ENCODE measurements at regions not wholly inside any gene's neighbourhood (a gene's known extent, or its start where the extent isn't known, plus 50 kb on each side); places are given as distances from the start of the nearest gene placed in this dataset.

GRCh38 chr21:22804151-22804550 is 1805.9 kb downstream of the NCAM2 start:
- ChIA-PET POLR2A (no interaction called here), CTCF (interaction anchor here (0.9 to 2.0 kb wide), 3 partner anchors 10 to 1571 kb away, joined by 3 to 7 read pairs (median 5); no protein-coding TSS in a partner anchor)
- no peak overlapping the region for H2AFZ ChIP-seq (ENCODE audit: low read depth)
- 62% methylated on average over 3 of the region's 3 CpGs for WGBS (ENCODE audit: low lambda C conversion rate)
- TF ChIP-seq TAF1 (IDR thresholded peaks at IDR 0.05; ENCODE audit: borderline replicate concordance, low read depth, low read length) (no peak), PBX3 (IDR thresholded peaks at IDR 0.05) (no peak), MAX (IDR thresholded peaks at IDR 0.05; ENCODE audit: low read depth) (no peak), TEAD4 (IDR thresholded peaks at IDR 0.05; ENCODE audit: borderline replicate concordance, insufficient read depth) (no peak), ZBTB33 (IDR thresholded peaks at IDR 0.05; ENCODE audit: borderline replicate concordance, low read depth) (no peak), EZH2phosphoT487 (IDR thresholded peaks at IDR 0.05; ENCODE audit: borderline replicate concordance, low read depth) (no peak), RAD21 (IDR thresholded peaks at IDR 0.05; ENCODE audit: low read length) (no peak), RXRA (IDR thresholded peaks at IDR 0.05; ENCODE audit: borderline replicate concordance, low read depth) (no peak), REST (IDR thresholded peaks at IDR 0.05; ENCODE audit: low read depth, low read length) (no peak), TCF12 (IDR thresholded peaks at IDR 0.05) (no peak), FOXJ3 (CRISPR knock-in tag; IDR thresholded peaks at IDR 0.05) (no peak), RCOR1 (IDR thresholded peaks at IDR 0.05; ENCODE audit: low read length) (no peak), FOXM1 (IDR thresholded peaks at IDR 0.05; ENCODE audit: low read depth) (no peak), GABPA (IDR thresholded peaks at IDR 0.05; ENCODE audit: low read depth) (no peak), POLR2AphosphoS5 (IDR thresholded peaks at IDR 0.05; ENCODE audit: low read depth, low read length) (no peak), MEF2A (IDR thresholded peaks at IDR 0.05; ENCODE audit: borderline replicate concordance, low read depth) (no peak), SMC3 (IDR thresholded peaks at IDR 0.05; ENCODE audit: low read depth, low read length) (no peak), CHD2 (IDR thresholded peaks at IDR 0.05; ENCODE audit: low read length, partially characterized antibody) (no peak), EP300 (IDR thresholded peaks at IDR 0.05; ENCODE audit: borderline replicate concordance in 1 of 2, low read depth in 1 of 2, low read length in 1 of 2) (no peak), CTCF (IDR thresholded peaks at IDR 0.05) (no peak)
- no peak overlapping the region for H3K9ac ChIP-seq
- no peaks in the 10 kb centered on the region for H3K4me1 ChIP-seq (ENCODE audit: control insufficient read depth in 1 of 2, insufficient read depth in 2 of 2, low read depth in 1 of 2, low read length in 1 of 2)
- no peak overlapping the region for H3K27ac ChIP-seq (ENCODE audit: low read depth in 2 of 2, low read length in 1 of 2)
- H3K4me2 ChIP-seq: no peak overlapping the region
- no peaks in the 10 kb centered on the region for H3K27me3 ChIP-seq (ENCODE audit: insufficient read depth)
- H3K9me2 ChIP-seq: no peaks in the 10 kb centered on the region
- H3K9me3 ChIP-seq: no peaks in the 10 kb centered on the region
- H3K36me3 ChIP-seq (replicated peaks in 1 of 2; ENCODE audit: control insufficient read depth in 1 of 2, insufficient read depth in 2 of 2, low read length in 1 of 2): no peaks in the 10 kb centered on the region
- no peaks in the 10 kb centered on the region for H3F3A ChIP-seq (replicated peaks; ENCODE audit: insufficient read depth)
- H4K20me1 ChIP-seq (ENCODE audit: insufficient read depth): no peaks in the 10 kb centered on the region
- no peaks in the 10 kb centered on the region for H3K79me2 ChIP-seq (ENCODE audit: insufficient read depth)
- no peak overlapping the region for H3K4me3 ChIP-seq (ENCODE audit: low read depth in 2 of 2, low read length in 1 of 2)
- no peak for DNase-seq

All from SK-N-SH (cell line).